Fibroblast of lung (primary cell): ENCODE measurements at regions not wholly inside any gene's neighbourhood (a gene's known extent, or its start where the extent isn't known, plus 50 kb on each side); places are given as distances from the start of the nearest gene placed in this dataset.
"Not testable (repeated sequence)": the region's sequence is repeated elsewhere in the genome, so short reads cannot be mapped to it uniquely, and the experiment has no call there.

Experiments used
- DNase-seq, 2 donors: peaks; one replicate each; pipeline versions ENCODE4 v3.0.0 to v3.0.0-alpha.2; 2010; ENCODE audit warnings: low read depth in 2 of 2
- H2AFZ ChIP-seq: 2 replicates; pipeline ENCODE4 v1.5.1; 2012; ENCODE audit warnings: low read length, control low read depth, inconsistent platforms
- H3K27ac ChIP-seq: 2 replicates; pipeline ENCODE4 v1.5.1; 2011; ENCODE audit warnings: low read length, control low read depth; ENCODE audit not compliant: insufficient read depth
- H3K27me3 ChIP-seq: 2 replicates; pipeline ENCODE4 v1.5.1; 2011; ENCODE audit warnings: mild to moderate bottlenecking, low read length; ENCODE audit not compliant: control insufficient read depth, insufficient read depth
- H3K36me3 ChIP-seq: 2 replicates; pipeline ENCODE4 v1.5.1; 2011; ENCODE audit warnings: low read length; ENCODE audit not compliant: control insufficient read depth, insufficient read depth
- H3K4me1 ChIP-seq: 2 replicates; pipeline ENCODE4 v1.5.1; 2011; ENCODE audit warnings: low read length; ENCODE audit not compliant: control insufficient read depth, insufficient read depth; ENCODE audit errors: extremely low read depth
- H3K4me2 ChIP-seq: 2 replicates; pipeline ENCODE4 v1.5.1; 2011; ENCODE audit warnings: low read length, control low read depth; ENCODE audit not compliant: insufficient read depth; ENCODE audit errors: extremely low read depth
- H3K4me3 ChIP-seq, 4 experiments: fragments of 200-600 bp in 1 of 4; sonication (generic) in 1 of 4; replicated peaks in 1 of 4; 2 replicates each; pipeline ENCODE4 v1.5.1; 2011 to 2016; ENCODE audit warnings: low read length in 4 of 4, low read depth in 3 of 4, mild to moderate bottlenecking in 3 of 4, control low read depth in 2 of 4, inconsistent platforms in 1 of 4, mixed read lengths in 1 of 4; ENCODE audit not compliant: insufficient read depth in 1 of 4; ENCODE audit errors: control extremely low read depth in 1 of 4
- H3K79me2 ChIP-seq: 2 replicates; pipeline ENCODE4 v1.5.1; 2012; ENCODE audit warnings: mild to moderate bottlenecking, low read length, inconsistent platforms; ENCODE audit not compliant: control insufficient read depth, insufficient read depth
- H3K9ac ChIP-seq: 2 replicates; pipeline ENCODE4 v1.5.1; 2011; ENCODE audit warnings: mild to moderate bottlenecking, low read length, control low read depth; ENCODE audit not compliant: insufficient read depth
- H3K9me3 ChIP-seq: 2 replicates; pipeline ENCODE4 v1.5.1; 2012; ENCODE audit warnings: low read depth, low read length; ENCODE audit not compliant: control insufficient read depth, insufficient read depth
- H4K20me1 ChIP-seq: 2 replicates; pipeline ENCODE4 v1.5.1; 2011; ENCODE audit warnings: low read length; ENCODE audit not compliant: control insufficient read depth, insufficient read depth; ENCODE audit errors: extremely low read depth
- CTCF ChIP-seq, 2 donors: IDR thresholded peaks in 1 of 2; conservative IDR thresholded peaks in 1 of 2; 1 replicate in 1 of 2; 2 replicates in 1 of 2; pipeline ENCODE4 v1.5.1; 2011 to 2012; ENCODE audit warnings: low read length in 2 of 2, control low read depth in 1 of 2, inconsistent platforms in 1 of 2, low read depth in 1 of 2, mild to moderate bottlenecking in 1 of 2
- EZH2 ChIP-seq: IDR thresholded peaks from 2 replicates; pipeline ENCODE4 v1.5.1; 2012; ENCODE audit warnings: low read length, control low read depth, mild to moderate bottlenecking; ENCODE audit errors: missing control alignments

- Histone ChIP-seq H3K4me1 (peaks cover 4% of the 10 kb centered on the region), H3K4me2 (peak overlapping the region; percentile 23), H3K27ac (peak overlapping the region; percentile 2), H2AFZ (no peak overlapping the region), H3K4me3 (no peak overlapping the region), H3K9me3 (no peaks in the 10 kb centered on the region), H3K9ac (no peak overlapping the region), H3K36me3 (no peaks in the 10 kb centered on the region), H3K79me2 (no peaks in the 10 kb centered on the region), H4K20me1 (no peaks in the 10 kb centered on the region), H3K27me3 (no peaks in the 10 kb centered on the region)
- peak; percentile 94 to 95 for DNase-seq
- no peak for TF ChIP-seq EZH2
- TF ChIP-seq CTCF (conservative IDR thresholded peaks at IDR 0.05 in 1 of 2, IDR thresholded peaks at IDR 0.05 in 1 of 2; ENCODE audit: low read depth in 1 of 2, low read length in 2 of 2), result no peak
Observed at GRCh38 chr21:28283641-28284490, 708.8 kb downstream of the LTN1 start.

DNA sequence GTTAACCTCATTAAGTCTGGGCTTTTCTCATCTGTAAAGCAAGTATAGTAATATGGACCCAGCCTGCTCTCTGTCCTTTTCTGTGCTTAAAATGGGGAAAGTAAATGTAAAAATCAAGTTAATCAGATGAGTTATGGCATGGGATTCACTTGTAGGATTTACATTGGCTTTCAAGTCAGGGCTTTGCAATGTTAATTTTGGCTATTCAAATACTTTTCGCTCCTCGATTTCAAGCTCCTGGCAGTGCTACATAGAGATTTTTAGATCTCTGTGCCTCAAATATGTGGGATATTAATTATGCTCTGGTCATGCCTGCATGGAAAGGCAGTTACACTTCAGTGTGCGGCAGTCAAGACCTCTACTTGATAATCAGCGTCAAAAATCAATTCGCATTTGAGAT lies 709.8 kb downstream of the LTN1 start:
- Histone ChIP-seq H3K9me3 (no peaks in the 10 kb centered on the region), H4K20me1 (no peaks in the 10 kb centered on the region), H3K36me3 (no peaks in the 10 kb centered on the region), H3K4me3 (no peak overlapping the region), H3K79me2 (no peaks in the 10 kb centered on the region), H2AFZ (no peak overlapping the region), H3K4me1 (peaks cover 4% of the 10 kb centered on the region), H3K27ac (no peak overlapping the region), H3K9ac (no peak overlapping the region), H3K4me2 (peak overlapping the region; percentile 7), H3K27me3 (no peaks in the 10 kb centered on the region)
- peak; percentile 2 to 16 for DNase-seq
- TF ChIP-seq CTCF (conservative IDR thresholded peaks at IDR 0.05 in 1 of 2, IDR thresholded peaks at IDR 0.05 in 1 of 2; ENCODE audit: low read depth in 1 of 2, low read length in 2 of 2) (no peak), EZH2 (no peak)

GRCh38 chr21:28281357-28281756 lies 711.3 kb downstream of the LTN1 start:
- DNase-seq, H3K9ac ChIP-seq, H3K4me2 ChIP-seq, H3K27me3 ChIP-seq, H3K79me2 ChIP-seq, H3K9me3 ChIP-seq, H3K27ac ChIP-seq, H3K36me3 ChIP-seq, H3K4me1 ChIP-seq, H3K4me3 ChIP-seq, H2AFZ ChIP-seq, H4K20me1 ChIP-seq: not testable (repeated sequence)
